ENCODE measurements at regions not wholly inside any gene's neighbourhood (a gene's known extent, or its start where the extent isn't known, plus 50 kb on each side); places are given as distances from the start of the nearest gene placed in this dataset.

DNA sequence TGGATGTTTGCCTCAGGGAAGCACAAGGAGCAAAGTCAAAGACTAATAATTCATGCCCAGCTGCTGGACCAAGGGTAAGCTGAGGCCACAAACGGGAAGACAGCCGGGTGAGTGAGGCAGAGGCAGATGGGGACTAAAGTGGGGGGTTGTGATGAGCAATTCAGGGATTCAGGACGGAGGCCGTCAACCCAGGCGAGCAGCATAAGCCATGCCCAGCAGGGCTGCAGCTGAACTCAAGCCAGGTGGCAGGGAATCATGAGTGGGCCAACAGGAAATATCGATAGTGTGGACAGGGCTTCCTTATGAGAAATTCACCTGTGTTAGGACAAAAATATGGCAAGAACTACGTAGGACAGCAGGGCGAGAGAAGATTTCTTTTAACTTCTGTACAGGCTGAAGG is 246.8 kb downstream of the CDC5L start:
- Histone ChIP-seq H3K9me3 (no peaks in the 10 kb centered on the region), H3K4me1 (no peaks in the 10 kb centered on the region), H3K4me3 (no peak overlapping the region), H3K27ac (no peak overlapping the region), H3K36me3 (no peaks in the 10 kb centered on the region), H3K27me3 (peaks cover 0 to 38% (median 0%) of the 10 kb centered on the region in 4 donors)
- TF ChIP-seq, protein P1, sequence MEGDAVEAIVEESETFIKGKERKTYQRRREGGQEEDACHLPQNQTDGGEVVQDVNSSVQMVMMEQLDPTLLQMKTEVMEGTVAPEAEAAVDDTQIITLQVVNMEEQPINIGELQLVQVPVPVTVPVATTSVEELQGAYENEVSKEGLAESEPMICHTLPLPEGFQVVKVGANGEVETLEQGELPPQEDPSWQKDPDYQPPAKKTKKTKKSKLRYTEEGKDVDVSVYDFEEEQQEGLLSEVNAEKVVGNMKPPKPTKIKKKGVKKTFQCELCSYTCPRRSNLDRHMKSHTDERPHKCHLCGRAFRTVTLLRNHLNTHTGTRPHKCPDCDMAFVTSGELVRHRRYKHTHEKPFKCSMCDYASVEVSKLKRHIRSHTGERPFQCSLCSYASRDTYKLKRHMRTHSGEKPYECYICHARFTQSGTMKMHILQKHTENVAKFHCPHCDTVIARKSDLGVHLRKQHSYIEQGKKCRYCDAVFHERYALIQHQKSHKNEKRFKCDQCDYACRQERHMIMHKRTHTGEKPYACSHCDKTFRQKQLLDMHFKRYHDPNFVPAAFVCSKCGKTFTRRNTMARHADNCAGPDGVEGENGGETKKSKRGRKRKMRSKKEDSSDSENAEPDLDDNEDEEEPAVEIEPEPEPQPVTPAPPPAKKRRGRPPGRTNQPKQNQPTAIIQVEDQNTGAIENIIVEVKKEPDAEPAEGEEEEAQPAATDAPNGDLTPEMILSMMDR (IDR thresholded peaks at IDR 0.05), result no peak
- no peak for TF ChIP-seq POLR2A (IDR thresholded peaks at IDR 0.05)
- intact Hi-C loops (cut with DNase I), result loop anchor here (10.0 kb wide), 1 partner anchor 160 kb away; no protein-coding TSS in a partner anchor
- WGBS, 2 donors, result 84 to 86% methylated on average over 8 of the region's 8 CpGs
- no peak for DNase-seq

DNA sequence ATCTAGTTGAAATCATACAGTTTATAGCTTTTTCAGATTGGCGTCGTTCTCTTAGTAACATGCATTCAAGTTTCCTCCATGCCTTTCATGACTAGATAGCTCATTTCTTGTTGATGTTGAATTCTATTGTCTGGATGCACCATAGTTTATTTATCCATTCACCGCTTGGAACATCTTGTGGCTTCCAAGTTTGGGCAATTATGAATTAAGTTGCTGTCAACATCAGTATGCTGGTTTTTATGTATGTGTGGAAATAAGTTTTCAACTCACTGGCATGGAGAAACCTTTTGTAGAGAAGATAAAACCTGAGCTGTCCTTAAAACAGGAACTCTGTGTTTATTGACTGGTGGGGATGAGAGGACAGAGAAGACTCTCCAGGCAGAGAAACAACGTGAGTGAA is 248.0 kb downstream of the CDC5L start:
- no peak overlapping the region for H3K27ac ChIP-seq
- WGBS, 2 donors, result 57 to 78% methylated on average over 4 of the region's 4 CpGs
- no peaks in the 10 kb centered on the region for H3K4me1 ChIP-seq
- H3K4me3 ChIP-seq, result no peak overlapping the region
- no peak for DNase-seq
- TF ChIP-seq, protein P1 (IDR thresholded peaks at IDR 0.05), result no peak
- TF ChIP-seq POLR2A (IDR thresholded peaks at IDR 0.05), result no peak
- intact Hi-C loops (cut with DNase I), result loop anchor here (10.0 kb wide), 1 partner anchor 161 kb away; no protein-coding TSS in a partner anchor
- no peaks in the 10 kb centered on the region for H3K36me3 ChIP-seq
- peaks cover 0 to 26% (median 0%) of the 10 kb centered on the region in 4 donors for H3K27me3 ChIP-seq
- no peaks in the 10 kb centered on the region for H3K9me3 ChIP-seq

DNA sequence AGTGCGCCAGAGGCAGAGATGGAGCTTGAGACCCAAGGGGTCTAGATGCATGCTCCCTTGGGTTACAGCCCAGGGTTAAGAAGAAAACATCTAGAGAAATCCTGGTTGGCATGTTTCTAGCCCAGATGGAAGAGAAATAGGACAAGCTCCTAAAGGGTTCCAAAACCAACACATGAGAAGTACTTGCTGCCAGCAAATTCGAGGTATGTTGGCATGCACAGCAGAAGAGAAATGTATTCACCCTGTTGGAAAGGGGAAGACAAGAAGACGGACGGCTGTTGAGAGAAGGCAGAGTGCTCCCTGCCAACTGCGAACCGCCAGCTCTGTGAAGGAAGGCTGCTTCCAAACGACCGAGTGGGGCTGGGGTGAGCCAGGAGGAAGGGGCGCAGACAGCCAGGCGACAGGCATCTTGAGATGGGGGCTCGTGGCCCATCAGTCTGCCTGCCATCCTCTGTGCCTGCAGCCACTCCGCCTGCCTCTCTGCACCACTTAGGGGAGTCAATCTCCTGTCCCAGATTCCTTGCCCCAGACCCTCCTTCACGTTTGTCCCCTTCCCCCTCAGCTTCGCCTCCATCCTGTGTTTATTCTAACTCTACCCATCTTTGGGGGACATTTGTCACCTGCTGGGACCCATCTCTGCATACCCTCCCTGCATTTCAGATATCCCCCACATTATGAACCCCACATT is 249.2 kb downstream of the CDC5L start:
- no peaks in the 10 kb centered on the region for H3K4me1 ChIP-seq
- H3K36me3 ChIP-seq, result no peaks in the 10 kb centered on the region
- intact Hi-C loops (cut with DNase I), result loop anchor here (10.0 kb wide), 1 partner anchor 162 kb away; no protein-coding TSS in a partner anchor
- H3K4me3 ChIP-seq, result no peak overlapping the region
- TF ChIP-seq, protein P1 (IDR thresholded peaks at IDR 0.05), result no peak
- no peak for TF ChIP-seq POLR2A (IDR thresholded peaks at IDR 0.05)
- peaks cover 0 to 16% (median 0%) of the 10 kb centered on the region in 4 donors for H3K27me3 ChIP-seq
- no peaks in the 10 kb centered on the region for H3K9me3 ChIP-seq
- WGBS, 2 donors, result 58 to 77% methylated on average over 11 to 14 of the region's 14 CpGs
- H3K27ac ChIP-seq, result no peak overlapping the region
- no peak for DNase-seq

DNA sequence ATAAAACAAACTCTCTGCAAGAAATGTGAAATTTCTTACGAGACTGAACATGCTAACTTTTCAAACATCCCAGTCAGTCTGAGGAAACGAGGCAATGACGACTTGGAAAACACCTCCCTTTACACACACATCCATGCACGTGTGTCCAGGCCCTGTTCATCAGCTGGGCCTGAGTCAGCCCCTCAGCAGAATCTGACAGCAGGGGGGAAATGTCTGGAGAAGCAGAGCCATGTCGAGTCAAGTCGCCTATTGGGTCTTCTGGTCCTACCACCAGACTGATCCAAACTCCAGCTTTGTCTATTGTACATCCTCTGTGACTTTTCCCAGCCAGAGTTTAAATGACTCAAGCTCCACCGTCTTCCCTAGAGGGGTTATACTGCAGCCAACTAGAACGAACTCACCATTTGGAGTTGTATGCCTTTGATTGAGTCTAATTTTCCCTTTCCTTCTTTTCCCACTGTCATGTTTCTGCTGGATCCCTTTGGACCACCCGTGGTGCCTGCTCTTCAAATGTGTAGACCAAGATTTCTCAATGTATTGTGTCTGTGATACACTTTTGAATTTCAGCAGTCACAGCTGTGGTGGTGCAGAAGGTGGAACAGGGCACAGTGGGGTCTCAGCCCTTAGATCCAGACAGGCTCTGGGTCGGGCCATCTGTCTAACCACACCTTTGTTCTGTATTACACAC is 254.0 kb downstream of the CDC5L start:
- WGBS, 2 donors, result 49 to 57% methylated on average over 7 to 10 of the region's 10 CpGs
- intact Hi-C loops (cut with DNase I), result no loop called here
- Histone ChIP-seq H3K36me3 (no peaks in the 10 kb centered on the region), H3K27ac (no peak overlapping the region), H3K4me3 (no peak overlapping the region), H3K4me1 (no peaks in the 10 kb centered on the region), H3K27me3 (peaks cover 0 to 7% (median 0%) of the 10 kb centered on the region in 4 donors), H3K9me3 (no peaks in the 10 kb centered on the region)
- no peak for DNase-seq
- TF ChIP-seq, protein P1 (IDR thresholded peaks at IDR 0.05), result no peak
- no peak for TF ChIP-seq POLR2A (IDR thresholded peaks at IDR 0.05)

DNA sequence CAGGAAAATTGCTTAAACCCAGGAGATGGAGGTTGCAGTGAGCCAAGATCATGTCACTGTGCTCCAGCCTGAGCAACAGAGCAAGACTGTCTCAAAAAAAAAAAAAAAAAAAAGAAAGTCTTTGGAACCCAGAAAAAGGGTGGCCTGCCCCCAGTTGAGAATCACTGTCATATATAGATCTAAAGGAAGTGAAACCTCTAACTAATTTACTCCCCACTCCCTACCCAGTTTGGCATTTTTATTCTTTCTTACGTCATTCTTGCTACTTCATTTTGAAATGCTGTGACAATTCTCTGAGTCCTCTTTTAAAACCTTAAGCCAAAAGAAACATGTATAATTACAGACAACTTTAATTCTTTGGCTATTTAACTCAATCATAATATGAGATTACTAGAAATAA is 254.8 kb downstream of the CDC5L start:
- Histone ChIP-seq H3K4me3 (no peak overlapping the region), H3K9me3 (no peaks in the 10 kb centered on the region), H3K36me3 (no peaks in the 10 kb centered on the region), H3K27ac (no peak overlapping the region), H3K27me3 (no peaks in the 10 kb centered on the region), H3K4me1 (no peaks in the 10 kb centered on the region)
- WGBS, 2 donors, result 71 to 83% methylated on average over 1 of the region's 1 CpG
- intact Hi-C loops (cut with DNase I), result no loop called here
- DNase-seq, result no peak
- TF ChIP-seq, protein P1 (IDR thresholded peaks at IDR 0.05), result no peak
- TF ChIP-seq POLR2A (IDR thresholded peaks at IDR 0.05), result no peak
